ENCODE measurements at regions not wholly inside any gene's neighbourhood (a gene's known extent, or its start where the extent isn't known, plus 50 kb on each side); places are given as distances from the start of the nearest gene placed in this dataset.

GRCh38 chr2:42928692-42929545 is 136.5 kb upstream of the HAAO start:
- peaks cover 22 to 83% (median 63%) of the 10 kb centered on the region in 5 donors for H3K4me1 ChIP-seq (ENCODE audit: control insufficient read depth in 5 of 5, insufficient read depth in 5 of 5, low read length in 5 of 5)
- no peak overlapping the region for H3K4me3 ChIP-seq
- H3K27ac ChIP-seq (ENCODE audit: low read depth in 1 of 2, low read length in 1 of 2) = peak overlapping the region; percentile 72 to 87
- no peaks in the 10 kb centered on the region for H3K36me3 ChIP-seq (ENCODE audit: control insufficient read depth in 4 of 4, insufficient read depth in 4 of 4, low read length in 4 of 4)
- no peaks in the 10 kb centered on the region for H3K9me3 ChIP-seq (ENCODE audit: control insufficient read depth in 4 of 4, insufficient read depth in 3 of 4, low read length in 3 of 4)
- ATAC-seq (ENCODE audit: insufficient read depth, low FRiP score) = no peak
- TF ChIP-seq CTCF (IDR thresholded peaks at IDR 0.05; ENCODE audit: control extremely low read depth, extremely low read depth) = no peak
- H3K9ac ChIP-seq (ENCODE audit: insufficient read depth in 1 of 2, low read length in 2 of 2) = peak overlapping the region in 1 of 2 donors; percentile 14
- H3K27me3 ChIP-seq (ENCODE audit: control insufficient read depth in 3 of 3, insufficient read depth in 3 of 3, low read length in 2 of 3) = no peaks in the 10 kb centered on the region
- WGBS, 2 donors = 68 to 71% methylated on average over 13 of the region's 13 CpGs
- DNase-seq = peak; percentile 41 to 64 (median 51)

- Histone ChIP-seq H3K36me3 (ENCODE audit: control insufficient read depth in 4 of 4, insufficient read depth in 4 of 4, low read length in 4 of 4) (no peaks in the 10 kb centered on the region), H3K4me3 (no peak overlapping the region), H3K27ac (ENCODE audit: low read depth in 1 of 2, low read length in 1 of 2) (peak overlapping the region; percentile 72 to 87), H3K9me3 (ENCODE audit: control insufficient read depth in 4 of 4, insufficient read depth in 3 of 4, low read length in 3 of 4) (no peaks in the 10 kb centered on the region), H3K4me1 (ENCODE audit: control insufficient read depth in 5 of 5, insufficient read depth in 5 of 5, low read length in 5 of 5) (peaks cover 19 to 85% (median 65%) of the 10 kb centered on the region in 5 donors), H3K9ac (ENCODE audit: insufficient read depth in 1 of 2, low read length in 2 of 2) (no peak overlapping the region), H3K27me3 (ENCODE audit: control insufficient read depth in 3 of 3, insufficient read depth in 3 of 3, low read length in 2 of 3) (no peaks in the 10 kb centered on the region)
- no peak for DNase-seq
- 25 to 39% methylated on average over 9 of the region's 9 CpGs for WGBS, 2 donors
- no peak for TF ChIP-seq CTCF (IDR thresholded peaks at IDR 0.05; ENCODE audit: control extremely low read depth, extremely low read depth)
- no peak for ATAC-seq (ENCODE audit: insufficient read depth, low FRiP score)
These were observed 135.8 kb upstream of the HAAO start for GRCh38 chr2:42928161-42928691.

GRCh38 chr2:42927334-42928160 is 135.2 kb upstream of the HAAO start:
- Histone ChIP-seq H3K27me3 (ENCODE audit: control insufficient read depth in 3 of 3, insufficient read depth in 3 of 3, low read length in 2 of 3) (no peaks in the 10 kb centered on the region), H3K4me3 (no peak overlapping the region), H3K4me1 (ENCODE audit: control insufficient read depth in 5 of 5, insufficient read depth in 5 of 5, low read length in 5 of 5) (peaks cover 19 to 82% (median 67%) of the 10 kb centered on the region in 5 donors), H3K9me3 (ENCODE audit: control insufficient read depth in 4 of 4, insufficient read depth in 3 of 4, low read length in 3 of 4) (no peaks in the 10 kb centered on the region), H3K9ac (ENCODE audit: insufficient read depth in 1 of 2, low read length in 2 of 2) (no peak overlapping the region), H3K36me3 (ENCODE audit: control insufficient read depth in 4 of 4, insufficient read depth in 4 of 4, low read length in 4 of 4) (no peaks in the 10 kb centered on the region), H3K27ac (ENCODE audit: low read depth in 1 of 2, low read length in 1 of 2) (peak overlapping the region; percentile 83 to 84)
- ATAC-seq (ENCODE audit: insufficient read depth, low FRiP score) = no peak
- no peak for TF ChIP-seq CTCF (IDR thresholded peaks at IDR 0.05; ENCODE audit: control extremely low read depth, extremely low read depth)
- 9 to 20% methylated on average over 10 of the region's 10 CpGs for WGBS, 2 donors
- DNase-seq = peak; percentile 48 to 78 (median 64)
